SK-N-MC (cell line): ENCODE measurements at regions not wholly inside any gene's neighbourhood (a gene's known extent, or its start where the extent isn't known, plus 50 kb on each side); places are given as distances from the start of the nearest gene placed in this dataset.

Experiments used
- EZH2 ChIP-seq: fragments of 200-600 bp; sonication (generic); IDR thresholded peaks from one replicate; pipeline ENCODE4 v1.6.1; 2017; ENCODE audit warnings: antibody characterized with exemption
- FOXP2 ChIP-seq: optimal IDR thresholded peaks from 2 replicates; pipeline ENCODE3; 2011; ENCODE audit warnings: mild to moderate bottlenecking, moderate library complexity; ENCODE audit not compliant: insufficient read depth; ENCODE audit errors: extremely low read length, control extremely low read depth
- POLR2AphosphoS5 ChIP-seq: IDR thresholded peaks from 2 replicates; pipeline ENCODE4 v1.6.1; 2012; ENCODE audit warnings: mild to moderate bottlenecking, low read depth, low read length, borderline replicate concordance

- TF ChIP-seq POLR2AphosphoS5 (no peak), EZH2 (no peak), FOXP2 (no peak)
Measured at GRCh38 chr15:39426552-39427532, 154.0 kb upstream of the THBS1 start.
